Esophagus muscularis mucosa (tissue), 3 donors: ENCODE measurements at regions not wholly inside any gene's neighbourhood (a gene's known extent, or its start where the extent isn't known, plus 50 kb on each side); places are given as distances from the start of the nearest gene placed in this dataset.

Experiments
- EP300 ChIP-seq: sonication (generic); formaldehyde crosslinking; IDR thresholded peaks from one replicate; pipeline ENCODE4 v1.6.1; 2017; ENCODE audit warnings: antibody characterized with exemption
- TF ChIP-seq, protein P1 (sequence below), 3 experiments: fragments of 200-600 bp in 2 of 3; fragments of 450-650 bp in 1 of 3; sonication (generic) in 2 of 3; IDR thresholded peaks; one replicate each; pipeline ENCODE4 v1.5.1; 2017 to 2019; ENCODE audit warnings: antibody characterized with exemption in 3 of 3, mild to moderate bottlenecking in 2 of 3, moderate library complexity in 1 of 3

- TF ChIP-seq, protein P1, sequence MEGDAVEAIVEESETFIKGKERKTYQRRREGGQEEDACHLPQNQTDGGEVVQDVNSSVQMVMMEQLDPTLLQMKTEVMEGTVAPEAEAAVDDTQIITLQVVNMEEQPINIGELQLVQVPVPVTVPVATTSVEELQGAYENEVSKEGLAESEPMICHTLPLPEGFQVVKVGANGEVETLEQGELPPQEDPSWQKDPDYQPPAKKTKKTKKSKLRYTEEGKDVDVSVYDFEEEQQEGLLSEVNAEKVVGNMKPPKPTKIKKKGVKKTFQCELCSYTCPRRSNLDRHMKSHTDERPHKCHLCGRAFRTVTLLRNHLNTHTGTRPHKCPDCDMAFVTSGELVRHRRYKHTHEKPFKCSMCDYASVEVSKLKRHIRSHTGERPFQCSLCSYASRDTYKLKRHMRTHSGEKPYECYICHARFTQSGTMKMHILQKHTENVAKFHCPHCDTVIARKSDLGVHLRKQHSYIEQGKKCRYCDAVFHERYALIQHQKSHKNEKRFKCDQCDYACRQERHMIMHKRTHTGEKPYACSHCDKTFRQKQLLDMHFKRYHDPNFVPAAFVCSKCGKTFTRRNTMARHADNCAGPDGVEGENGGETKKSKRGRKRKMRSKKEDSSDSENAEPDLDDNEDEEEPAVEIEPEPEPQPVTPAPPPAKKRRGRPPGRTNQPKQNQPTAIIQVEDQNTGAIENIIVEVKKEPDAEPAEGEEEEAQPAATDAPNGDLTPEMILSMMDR (IDR thresholded peaks at IDR 0.05), result no peak
- TF ChIP-seq EP300, result no peak
Observed at GRCh38 chr1:235006132-235006721, 122.4 kb downstream of the TOMM20 start.
